ENCODE measurements at regions not wholly inside any gene's neighbourhood (a gene's known extent, or its start where the extent isn't known, plus 50 kb on each side); places are given as distances from the start of the nearest gene placed in this dataset.

GRCh38 chr18:26621161-26622026 lies 73.0 kb upstream of the KCTD1 start:
- TF ChIP-seq POLR2AphosphoS5 (IDR thresholded peaks at IDR 0.05; ENCODE audit: low read depth, low read length) (no peak), REST (IDR thresholded peaks at IDR 0.05; ENCODE audit: insufficient read depth in 1 of 2, low read depth in 2 of 2, low read length in 2 of 2) (no peak), SIN3A (IDR thresholded peaks at IDR 0.05; ENCODE audit: borderline replicate concordance, insufficient read depth, low read length) (no peak)

Data from PFSK-1 (cell line).